HEK293T (cell line): ENCODE measurements at regions not wholly inside any gene's neighbourhood (a gene's known extent, or its start where the extent isn't known, plus 50 kb on each side); places are given as distances from the start of the nearest gene placed in this dataset.

Experiments used
- ARNT ChIP-seq: fragments of 450-650 bp; IDR thresholded peaks from 2 replicates; pipeline ENCODE4 v1.6.1; 2017; ENCODE audit warnings: mild to moderate bottlenecking
- BHLHE40 ChIP-seq: fragments of 450-650 bp; IDR thresholded peaks from 2 replicates; pipeline ENCODE4 v1.6.1; 2016; ENCODE audit warnings: mild to moderate bottlenecking, moderate library complexity, borderline replicate concordance
- ELF4 ChIP-seq: fragments of 450-650 bp; IDR thresholded peaks from 2 replicates; pipeline ENCODE4 v1.6.1; 2017; ENCODE audit warnings: antibody characterized with exemption
- FOXA1 ChIP-seq: fragments of 450-650 bp; IDR thresholded peaks from 2 replicates; pipeline ENCODE4 v1.6.1; 2016; ENCODE audit warnings: mild to moderate bottlenecking
- FOXK2 ChIP-seq: fragments of 450-650 bp; IDR thresholded peaks from 2 replicates; pipeline ENCODE4 v1.6.1; 2016; ENCODE audit warnings: mild to moderate bottlenecking
- FOXM1 ChIP-seq: fragments of 450-650 bp; IDR thresholded peaks from 2 replicates; pipeline ENCODE4 v1.6.1; 2017; ENCODE audit warnings: mild to moderate bottlenecking, borderline replicate concordance
- HDGF ChIP-seq: fragments of 450-650 bp; IDR thresholded peaks from 2 replicates; pipeline ENCODE4 v1.6.1; 2017; ENCODE audit warnings: antibody characterized with exemption, borderline replicate concordance
- LEF1 ChIP-seq: fragments of 450-650 bp; IDR thresholded peaks from 2 replicates; pipeline ENCODE4 v1.6.1; 2017; ENCODE audit warnings: mild to moderate bottlenecking, borderline replicate concordance
- PKNOX1 ChIP-seq: fragments of 450-650 bp; IDR thresholded peaks from 2 replicates; pipeline ENCODE4 v1.6.1; 2016
- SP1 ChIP-seq: fragments of 450-650 bp; IDR thresholded peaks from 2 replicates; pipeline ENCODE4 v1.6.1; 2017
- SUZ12 ChIP-seq: fragments of 450-650 bp; IDR thresholded peaks from 2 replicates; pipeline ENCODE4 v1.6.1; 2016; ENCODE audit warnings: mild to moderate bottlenecking

- TF ChIP-seq BHLHE40 (no peak), PKNOX1 (no peak), FOXA1 (no peak), ELF4 (no peak), FOXM1 (no peak), SP1 (no peak), FOXK2 (no peak), LEF1 (no peak), HDGF (no peak), SUZ12 (no peak), ARNT (no peak)
Observed at GRCh38 chr10:28902215-28902614, 224.9 kb downstream of the BAMBI start.
